ENCODE measurements at regions not wholly inside any gene's neighbourhood (a gene's known extent, or its start where the extent isn't known, plus 50 kb on each side); places are given as distances from the start of the nearest gene placed in this dataset.
"Not testable (repeated sequence)": the region's sequence is repeated elsewhere in the genome, so short reads cannot be mapped to it uniquely, and the experiment has no call there.

DNA sequence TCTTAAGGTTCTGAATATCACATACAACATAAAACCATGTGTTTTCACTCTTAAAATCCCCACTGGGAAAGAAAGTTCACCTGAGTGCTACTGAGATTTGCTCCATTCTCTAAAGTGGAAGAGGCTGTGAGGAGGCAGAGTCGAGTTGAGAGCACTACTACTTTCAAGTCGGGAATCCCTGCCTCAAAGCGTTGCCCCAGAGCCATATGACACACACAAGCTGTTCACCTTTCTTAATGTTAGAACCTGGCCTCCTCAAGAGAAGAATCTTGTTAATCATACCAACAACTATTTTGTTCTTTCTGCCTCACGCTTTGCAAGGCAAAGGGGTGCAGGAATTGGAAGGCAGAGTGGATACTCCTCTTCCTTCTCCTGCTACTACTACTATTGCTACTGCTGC lies 149.7 kb upstream of the DAAM1 start:
- intact Hi-C loops (cut with micrococcal nuclease) = no loop called here

GRCh38 chr14:59041308-59041707 lies 147.2 kb upstream of the DAAM1 start:
- intact Hi-C loops (cut with micrococcal nuclease) = no loop called here

DNA sequence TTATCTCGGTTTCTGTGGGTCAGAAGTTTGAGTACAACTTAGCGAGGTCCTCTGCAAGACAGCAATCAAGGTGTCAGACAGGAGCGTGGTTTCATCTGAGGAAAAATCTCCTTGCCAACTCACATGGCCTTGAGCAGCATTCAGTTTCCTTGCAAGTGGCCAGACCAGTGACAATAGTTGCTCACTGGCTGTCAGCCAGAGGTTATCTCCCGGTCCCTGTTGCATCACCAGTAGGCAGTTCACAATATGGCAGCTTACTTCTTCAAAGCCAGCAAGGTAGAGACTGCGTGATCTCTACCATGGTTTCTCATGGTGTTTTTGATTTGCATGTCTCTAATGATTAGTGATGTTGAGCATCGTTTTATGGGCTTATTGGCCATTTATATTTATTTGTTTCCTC lies 143.8 kb upstream of the DAAM1 start:
- intact Hi-C loops (cut with micrococcal nuclease) = no loop called here

DNA sequence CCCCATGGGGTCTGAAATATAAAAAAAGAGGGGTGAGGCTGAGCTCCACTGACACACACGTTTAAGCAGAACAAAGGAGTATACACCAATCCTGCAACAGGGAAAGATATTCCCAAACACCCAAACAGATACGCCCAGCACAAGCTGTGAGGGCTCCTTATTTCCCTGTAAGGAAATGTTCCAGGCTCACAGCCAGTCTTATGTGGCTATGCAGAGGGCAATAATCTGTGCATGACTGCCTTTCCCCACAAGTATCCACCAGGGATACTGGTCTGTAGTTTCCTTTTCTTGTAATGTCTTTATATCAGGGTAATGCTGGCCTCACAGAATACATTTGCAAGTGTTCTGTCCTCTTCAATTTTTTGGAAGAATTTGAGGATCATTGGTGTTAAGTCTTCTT lies 141.7 kb upstream of the DAAM1 start:
- intact Hi-C loops (cut with micrococcal nuclease) = no loop called here

- intact Hi-C loops (cut with micrococcal nuclease) = loop anchor here (1.0 kb wide), 1 partner anchor 416 kb away; no protein-coding TSS in a partner anchor
These were observed 133.5 kb upstream of the DAAM1 start for GRCh38 chr14:59055006-59055405.

- intact Hi-C loops (cut with micrococcal nuclease) = loop anchor here (1.0 kb wide), 1 partner anchor 416 kb away; no protein-coding TSS in a partner anchor
These were observed 132.9 kb upstream of the DAAM1 start for GRCh38 chr14:59055439-59056045.

GRCh38 chr14:59057551-59057950 lies 130.9 kb upstream of the DAAM1 start:
- intact Hi-C loops (cut with micrococcal nuclease) = no loop called here

DNA sequence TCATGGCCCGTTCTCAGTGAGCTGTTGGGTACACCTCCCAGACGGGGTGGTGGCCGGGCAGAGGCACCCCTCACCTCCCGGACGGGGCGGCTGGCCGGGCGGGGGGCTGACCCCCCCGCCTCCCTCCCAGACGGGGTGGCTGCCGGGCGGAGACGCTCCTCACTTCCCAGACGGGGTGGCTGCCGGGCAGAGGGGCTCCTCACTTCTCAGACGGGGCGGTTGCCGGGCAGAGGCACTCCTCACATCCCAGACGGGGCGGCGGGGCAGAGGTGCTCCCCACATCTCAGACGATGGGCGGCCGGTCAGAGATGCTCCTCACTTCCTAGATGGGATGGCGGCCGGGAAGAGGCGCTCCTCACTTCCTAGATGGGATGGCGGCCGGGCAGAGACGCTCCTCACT lies 129.7 kb upstream of the DAAM1 start:
- intact Hi-C loops (cut with micrococcal nuclease) = not testable (repeated sequence)

- intact Hi-C loops (cut with micrococcal nuclease) = no loop called here
These were observed 127.6 kb upstream of the DAAM1 start for GRCh38 chr14:59060841-59061240.

- intact Hi-C loops (cut with micrococcal nuclease) = no loop called here
These were observed 127.2 kb upstream of the DAAM1 start for GRCh38 chr14:59061292-59061691.

GRCh38 chr14:59063259-59063658 lies 125.2 kb upstream of the DAAM1 start:
- intact Hi-C loops (cut with micrococcal nuclease) = no loop called here

DNA sequence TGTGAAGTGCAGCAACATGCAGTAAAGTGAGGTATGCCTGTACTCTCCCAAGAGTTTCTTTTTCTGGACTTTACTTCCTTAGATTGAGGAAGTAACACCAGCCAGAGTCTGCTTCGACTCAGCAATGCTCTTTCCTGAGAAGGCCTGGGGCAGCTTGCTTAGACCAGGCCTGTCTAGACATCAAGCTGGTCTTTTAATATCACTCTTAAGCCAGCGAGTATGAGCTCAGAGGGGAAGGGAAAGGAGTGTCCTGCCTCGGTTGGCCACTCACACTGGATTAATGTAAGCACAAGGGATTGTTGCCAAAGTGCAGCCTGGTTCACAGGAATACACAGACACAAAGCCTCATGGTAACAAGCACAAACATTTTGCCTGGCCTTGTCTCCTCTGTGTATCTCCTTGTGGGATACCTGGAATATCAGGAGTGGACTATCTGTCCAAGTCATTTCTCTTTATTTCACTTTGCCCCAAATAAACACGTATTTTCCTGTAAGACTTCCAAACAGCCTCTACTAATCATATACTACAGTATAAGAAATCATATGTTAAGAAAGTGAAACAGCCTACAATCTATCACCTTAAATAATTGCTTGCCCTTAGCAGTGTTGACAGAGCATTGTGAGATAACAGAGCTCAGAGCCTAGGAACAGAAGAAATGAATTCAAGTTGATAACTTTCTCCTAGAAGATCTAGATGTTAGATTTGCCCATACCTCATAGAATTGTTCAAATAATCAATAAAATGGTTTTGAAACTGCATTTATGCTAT lies 121.2 kb upstream of the DAAM1 start:
- intact Hi-C loops (cut with micrococcal nuclease) = no loop called here

DNA sequence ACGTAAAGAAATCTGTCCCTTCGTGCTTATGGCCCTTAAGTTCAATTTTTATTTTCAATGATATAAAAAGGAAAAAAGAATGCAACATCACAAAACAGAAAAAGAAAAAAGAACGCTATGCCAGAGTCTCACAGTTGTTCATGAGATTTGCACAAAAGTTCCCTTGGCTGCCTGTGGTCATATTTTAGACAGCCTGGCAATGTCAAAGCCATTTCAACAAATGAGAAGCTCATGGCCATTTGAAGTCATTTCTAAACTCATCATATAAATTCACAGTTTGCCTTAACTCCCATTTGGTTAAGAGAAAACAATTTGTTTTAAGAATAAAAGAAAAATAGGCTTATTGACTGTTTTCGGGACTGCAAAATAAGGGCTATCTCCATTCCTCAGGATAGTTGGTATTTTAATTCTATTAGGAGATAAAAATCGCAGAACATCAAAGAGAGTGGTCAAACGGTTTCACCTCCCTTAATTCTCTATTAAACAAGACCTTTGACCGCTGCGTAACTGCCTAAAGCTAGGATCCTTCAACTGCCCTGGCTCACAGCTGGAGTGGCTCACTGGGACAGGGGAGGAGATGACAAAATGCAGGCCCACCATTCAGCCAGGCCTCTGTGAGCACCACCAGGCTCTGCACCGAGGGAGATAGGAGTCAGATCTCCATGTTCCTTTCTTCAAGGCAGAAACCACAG lies 119.2 kb upstream of the DAAM1 start:
- intact Hi-C loops (cut with micrococcal nuclease) = no loop called here

- intact Hi-C loops (cut with micrococcal nuclease) = no loop called here
These were observed 113.0 kb upstream of the DAAM1 start for GRCh38 chr14:59075506-59075905.

GRCh38 chr14:59081720-59082119 lies 106.7 kb upstream of the DAAM1 start:
- intact Hi-C loops (cut with micrococcal nuclease) = no loop called here

- intact Hi-C loops (cut with micrococcal nuclease) = no loop called here
These were observed 103.2 kb upstream of the DAAM1 start for GRCh38 chr14:59085207-59085739.

DNA sequence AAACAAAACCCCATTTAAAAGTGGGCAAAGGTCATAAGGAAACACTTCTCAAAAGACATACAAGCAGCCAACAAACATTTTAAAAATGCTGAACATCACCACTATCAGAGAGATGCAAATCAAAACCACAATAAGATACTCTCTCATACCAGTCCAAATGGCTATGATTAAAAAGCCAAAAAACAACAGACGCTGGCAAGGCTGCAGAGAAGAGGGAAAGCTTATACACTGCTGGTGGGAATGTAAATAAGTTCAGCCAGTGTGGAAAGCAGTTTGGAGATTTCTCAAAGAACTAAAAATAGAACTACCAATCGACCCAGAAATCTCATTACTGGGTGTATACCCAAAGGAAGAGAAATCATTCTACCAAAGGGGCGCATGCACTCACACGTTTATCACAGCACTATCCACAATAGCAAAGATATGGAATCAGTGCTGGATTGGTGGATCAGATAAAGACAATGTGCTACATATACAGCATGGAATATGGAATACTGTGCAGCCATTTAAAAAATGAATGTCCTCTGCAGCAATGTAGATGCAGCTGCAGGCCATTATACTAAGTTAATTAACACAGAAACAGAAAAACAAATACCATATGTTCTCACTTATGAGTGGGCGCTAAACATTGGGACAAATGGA lies 102.1 kb upstream of the DAAM1 start:
- intact Hi-C loops (cut with micrococcal nuclease) = no loop called here

DNA sequence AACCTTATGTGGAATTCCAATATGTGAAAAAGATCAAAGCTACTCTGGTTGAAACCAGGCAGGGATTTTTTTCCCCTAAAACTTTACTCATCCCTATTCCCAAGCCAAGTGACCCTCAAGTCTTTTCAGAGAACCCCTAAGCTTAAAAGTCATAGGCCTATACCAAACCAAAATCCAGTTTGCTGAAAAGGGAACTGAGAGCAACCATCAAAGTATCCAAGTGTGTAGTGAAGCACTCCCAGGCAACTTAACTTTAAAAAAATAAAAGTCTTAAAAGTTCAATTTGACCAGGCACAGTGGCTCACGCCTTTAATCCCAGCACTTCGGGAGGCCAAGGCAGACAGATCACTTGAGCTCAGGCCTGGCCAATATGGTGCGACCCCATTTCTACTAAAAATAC lies 101.2 kb upstream of the DAAM1 start:
- intact Hi-C loops (cut with micrococcal nuclease) = no loop called here

- intact Hi-C loops (cut with micrococcal nuclease) = no loop called here
These were observed 100.8 kb upstream of the DAAM1 start for GRCh38 chr14:59087711-59088110.

- intact Hi-C loops (cut with micrococcal nuclease) = no loop called here
These were observed 97.9 kb upstream of the DAAM1 start for GRCh38 chr14:59090572-59090971.

GRCh38 chr14:59091404-59091803 lies 97.1 kb upstream of the DAAM1 start:
- intact Hi-C loops (cut with micrococcal nuclease) = no loop called here

DNA sequence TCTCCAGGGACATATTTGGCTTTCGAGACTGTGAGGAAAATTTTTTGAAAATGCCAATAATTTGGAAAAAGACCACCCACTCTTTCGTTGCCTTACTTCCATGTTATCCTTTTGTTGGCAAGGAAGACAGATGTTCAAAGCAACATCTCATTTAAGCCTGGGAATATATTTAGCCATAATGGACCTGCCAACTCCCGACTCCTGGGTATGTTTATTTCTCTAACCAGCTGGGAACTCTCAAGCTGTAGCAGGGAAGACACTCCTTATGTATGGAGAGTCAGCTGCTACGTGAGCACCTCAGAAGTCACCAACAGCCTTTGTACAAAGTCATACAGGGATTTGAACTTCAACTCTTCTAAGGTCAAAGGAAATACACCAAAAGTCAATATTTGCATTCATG lies 96.5 kb upstream of the DAAM1 start:
- intact Hi-C loops (cut with micrococcal nuclease) = no loop called here
